Colonic mucosa (tissue), 4 donors: ENCODE measurements at regions not wholly inside any gene's neighbourhood (a gene's known extent, or its start where the extent isn't known, plus 50 kb on each side); places are given as distances from the start of the nearest gene placed in this dataset.

Experiments used
- DNase-seq: peaks from one replicate; pipeline ENCODE4 v3.0.0-alpha.2; 2020
- H3K27ac ChIP-seq: fragments of 200-600 bp; one replicate; pipeline ENCODE4 v1.8.0; 2021
- H3K27me3 ChIP-seq: fragments of 200-600 bp; one replicate; pipeline ENCODE4 v1.8.0; 2021
- H3K36me3 ChIP-seq: fragments of 200-600 bp; one replicate; pipeline ENCODE4 v1.8.0; 2021
- H3K4me1 ChIP-seq: fragments of 200-600 bp; one replicate; pipeline ENCODE4 v1.8.0; 2021; ENCODE audit warnings: mild to moderate bottlenecking
- H3K4me3 ChIP-seq: fragments of 200-600 bp; one replicate; pipeline ENCODE4 v1.8.0; 2021
- H3K9ac ChIP-seq, 2 donors: one replicate each; pipeline ENCODE4 v1.7.0; 2013; ENCODE audit warnings: control low read depth in 2 of 2, low read depth in 2 of 2, low read length in 2 of 2
- H3K9me3 ChIP-seq: fragments of 200-600 bp; one replicate; pipeline ENCODE4 v1.8.0; 2021
- CTCF ChIP-seq: fragments of 200-600 bp; IDR thresholded peaks from one replicate; pipeline ENCODE4 v1.8.0; 2022; ENCODE audit warnings: antibody characterized with exemption, mild to moderate bottlenecking
- intact Hi-C: fragments of 100-400 bp; cut with DNase I; formaldehyde crosslinking; loops from one replicate; pipeline ENCODE4 v1.14.1; 2022
- donor health status: healthy.
- donor health status: DM: no; HTN: no; CAD: no.
- donor health status: DM: no; HTN: no; CAD: no.

- DNase-seq: no peak
- H3K4me3 ChIP-seq: no peak overlapping the region
- no peaks in the 10 kb centered on the region for H3K9me3 ChIP-seq
- intact Hi-C loops: no loop called here
- no peaks in the 10 kb centered on the region for H3K4me1 ChIP-seq
- H3K27me3 ChIP-seq: no peaks in the 10 kb centered on the region
- no peak for TF ChIP-seq CTCF
- H3K9ac ChIP-seq: no peak overlapping the region
- no peaks in the 10 kb centered on the region for H3K36me3 ChIP-seq
- H3K27ac ChIP-seq: no peak overlapping the region
Observed at GRCh38 chr20:17834804-17835203, 133.8 kb downstream of the SNX5 start.

GRCh38 chr20:17833036-17833674 lies 133.4 kb downstream of the BANF2 start:
- no peaks in the 10 kb centered on the region for H3K9me3 ChIP-seq
- TF ChIP-seq CTCF: no peak
- no peak overlapping the region for H3K9ac ChIP-seq
- H3K27me3 ChIP-seq: no peaks in the 10 kb centered on the region
- H3K4me3 ChIP-seq: no peak overlapping the region
- H3K27ac ChIP-seq: no peak overlapping the region
- intact Hi-C loops: no loop called here
- no peaks in the 10 kb centered on the region for H3K4me1 ChIP-seq
- DNase-seq: no peak
- H3K36me3 ChIP-seq: no peaks in the 10 kb centered on the region

- intact Hi-C loops: no loop called here
- no peaks in the 10 kb centered on the region for H3K9me3 ChIP-seq
- H3K27ac ChIP-seq: no peak overlapping the region
- H3K36me3 ChIP-seq: no peaks in the 10 kb centered on the region
- no peaks in the 10 kb centered on the region for H3K27me3 ChIP-seq
- H3K9ac ChIP-seq: no peak overlapping the region
- no peak overlapping the region for H3K4me3 ChIP-seq
- TF ChIP-seq CTCF: no peak
- no peaks in the 10 kb centered on the region for H3K4me1 ChIP-seq
- no peak for DNase-seq
Observed at GRCh38 chr20:17832236-17832915, 132.6 kb downstream of the BANF2 start.

GRCh38 chr20:17828598-17829144 lies 128.9 kb downstream of the BANF2 start:
- H3K9ac ChIP-seq: no peak overlapping the region
- TF ChIP-seq CTCF: no peak
- intact Hi-C loops: no loop called here
- no peaks in the 10 kb centered on the region for H3K9me3 ChIP-seq
- H3K27me3 ChIP-seq: no peaks in the 10 kb centered on the region
- DNase-seq: no peak
- H3K27ac ChIP-seq: no peak overlapping the region
- H3K4me1 ChIP-seq: no peaks in the 10 kb centered on the region
- H3K4me3 ChIP-seq: no peak overlapping the region
- no peaks in the 10 kb centered on the region for H3K36me3 ChIP-seq

GRCh38 chr20:17827759-17828559 lies 128.2 kb downstream of the BANF2 start:
- H3K9me3 ChIP-seq: no peaks in the 10 kb centered on the region
- H3K4me1 ChIP-seq: peaks cover 6% of the 10 kb centered on the region
- no peak overlapping the region for H3K9ac ChIP-seq
- H3K27ac ChIP-seq: no peak overlapping the region
- H3K36me3 ChIP-seq: no peaks in the 10 kb centered on the region
- H3K27me3 ChIP-seq: no peaks in the 10 kb centered on the region
- no peak for TF ChIP-seq CTCF
- DNase-seq: no peak
- intact Hi-C loops: no loop called here
- H3K4me3 ChIP-seq: no peak overlapping the region
